LNCaP clone FGC (cell line): ENCODE measurements at regions not wholly inside any gene's neighbourhood (a gene's known extent, or its start where the extent isn't known, plus 50 kb on each side); places are given as distances from the start of the nearest gene placed in this dataset.

Experiments
- DNase-seq: peaks from one replicate; pipeline ENCODE4 v3.0.0-alpha.2; 2011; ENCODE audit warnings: low read depth
- H3K4me3 ChIP-seq: 2 replicates; pipeline ENCODE4 v1.5.1; 2011; ENCODE audit warnings: mild to moderate bottlenecking, low read depth, low read length, control low read depth
- CTCF ChIP-seq: IDR thresholded peaks from 2 replicates; pipeline ENCODE4 v1.5.1; 2012; ENCODE audit warnings: mild to moderate bottlenecking; ENCODE audit not compliant: control insufficient read depth, insufficient read depth; ENCODE audit errors: extremely low read depth

GRCh38 chr7:125468855-125469174, 539.2 kb upstream of the POT1 start:
- no peak for TF ChIP-seq CTCF
- H3K4me3 ChIP-seq, result no peak overlapping the region
- no peak for DNase-seq

GRCh38 chr7:125467996-125468854, 538.6 kb upstream of the POT1 start:
- no peak for TF ChIP-seq CTCF
- H3K4me3 ChIP-seq, result no peak overlapping the region
- DNase-seq, result no peak

- no peak for TF ChIP-seq CTCF
- no peak overlapping the region for H3K4me3 ChIP-seq
- DNase-seq, result no peak
These were observed 535.9 kb upstream of the POT1 start for GRCh38 chr7:125465527-125465926.

GRCh38 chr7:125462615-125463014, 533.0 kb upstream of the POT1 start:
- no peak overlapping the region for H3K4me3 ChIP-seq
- DNase-seq, result no peak
- no peak for TF ChIP-seq CTCF

GRCh38 chr7:125459038-125459437, 529.4 kb upstream of the POT1 start:
- TF ChIP-seq CTCF, result no peak
- H3K4me3 ChIP-seq, result no peak overlapping the region
- no peak for DNase-seq

GRCh38 chr7:125450749-125451148, 521.1 kb upstream of the POT1 start:
- DNase-seq, result no peak
- no peak for TF ChIP-seq CTCF
- no peak overlapping the region for H3K4me3 ChIP-seq

- DNase-seq, result no peak
- H3K4me3 ChIP-seq, result no peak overlapping the region
These were observed 516.2 kb upstream of the POT1 start for GRCh38 chr7:125445836-125446235.

More at GRCh38 chr7:125445836-125446235, 516.2 kb upstream of the POT1 start:
- TF ChIP-seq CTCF, result no peak
